ENCODE measurements at regions not wholly inside any gene's neighbourhood (a gene's known extent, or its start where the extent isn't known, plus 50 kb on each side); places are given as distances from the start of the nearest gene placed in this dataset.

GRCh38 chr1:242585616-242586359 lies 61.3 kb upstream of the PLD5 start:
- no peak overlapping the region for H3K27ac ChIP-seq
- H3K36me3 ChIP-seq, result no peaks in the 10 kb centered on the region
- H3K27me3 ChIP-seq (replicated peaks), result no peaks in the 10 kb centered on the region
- H3K9me3 ChIP-seq (replicated peaks), result no peaks in the 10 kb centered on the region
- no peak overlapping the region for H3K4me3 ChIP-seq
- peaks cover 26% of the 10 kb centered on the region for H3K4me1 ChIP-seq (replicated peaks)
- DNase-seq (ENCODE audit: low read depth in 1 of 2, low spot score in 2 of 2), result no peak

GRCh38 chr1:242582669-242583068 lies 58.2 kb upstream of the PLD5 start:
- Histone ChIP-seq H3K4me1 (replicated peaks) (peaks cover 42% of the 10 kb centered on the region), H3K4me3 (no peak overlapping the region), H3K36me3 (no peaks in the 10 kb centered on the region), H3K27me3 (replicated peaks) (no peaks in the 10 kb centered on the region), H3K27ac (no peak overlapping the region), H3K9me3 (replicated peaks) (no peaks in the 10 kb centered on the region)
- no peak for DNase-seq (ENCODE audit: low read depth in 1 of 2, low spot score in 2 of 2)

GRCh38 chr1:242579528-242580235 lies 55.2 kb upstream of the PLD5 start:
- no peaks in the 10 kb centered on the region for H3K36me3 ChIP-seq
- H3K4me1 ChIP-seq (replicated peaks), result peaks cover 44% of the 10 kb centered on the region
- no peak overlapping the region for H3K4me3 ChIP-seq
- DNase-seq (ENCODE audit: low read depth in 1 of 2, low spot score in 2 of 2), result peak in 1 of 2 experiments; percentile 84
- peak overlapping the region; percentile 54 for H3K27ac ChIP-seq
- no peaks in the 10 kb centered on the region for H3K27me3 ChIP-seq (replicated peaks)
- no peaks in the 10 kb centered on the region for H3K9me3 ChIP-seq (replicated peaks)
